ENCODE measurements at regions not wholly inside any gene's neighbourhood (a gene's known extent, or its start where the extent isn't known, plus 50 kb on each side); places are given as distances from the start of the nearest gene placed in this dataset.

GRCh38 chr7:86942995-86943394 lies 116.5 kb downstream of the ELAPOR2 start:
- DNase-seq, result no peak

GRCh38 chr7:86942081-86942480 lies 117.4 kb downstream of the ELAPOR2 start:
- DNase-seq, result no peak

GRCh38 chr7:86939197-86939814 lies 120.1 kb downstream of the ELAPOR2 start:
- DNase-seq, result peak; percentile 83

- no peak for DNase-seq
Observed at GRCh38 chr7:86937363-86937878, 122.0 kb downstream of the ELAPOR2 start.

- DNase-seq, result peak; percentile 36
Observed at GRCh38 chr7:86933295-86933845, 126.1 kb downstream of the ELAPOR2 start.

- DNase-seq, result no peak
Observed at GRCh38 chr7:86932038-86932512, 127.4 kb downstream of the ELAPOR2 start.

- DNase-seq, result no peak
Observed at GRCh38 chr7:86931439-86931838, 128.0 kb downstream of the ELAPOR2 start.

GRCh38 chr7:86930554-86931307 lies 128.7 kb downstream of the ELAPOR2 start:
- DNase-seq, result no peak

- DNase-seq, result peak; percentile 7
Observed at GRCh38 chr7:86929293-86930109, 130.0 kb downstream of the ELAPOR2 start.

GRCh38 chr7:86928308-86928707 lies 131.1 kb downstream of the ELAPOR2 start:
- DNase-seq, result no peak

- DNase-seq, result peak; percentile 81
Observed at GRCh38 chr7:86926732-86927131, 132.7 kb downstream of the ELAPOR2 start.

- DNase-seq, result peak; percentile 67
Observed at GRCh38 chr7:86925221-86925620, 134.2 kb downstream of the ELAPOR2 start.

GRCh38 chr7:86923527-86923926 lies 135.9 kb downstream of the ELAPOR2 start:
- no peak for DNase-seq

GRCh38 chr7:86920154-86920553 lies 139.3 kb downstream of the ELAPOR2 start:
- DNase-seq, result no peak

GRCh38 chr7:86918245-86918644 lies 141.2 kb downstream of the ELAPOR2 start:
- DNase-seq, result no peak

GRCh38 chr7:86916277-86916825 lies 143.1 kb downstream of the ELAPOR2 start:
- no peak for DNase-seq

- DNase-seq, result peak; percentile 60
Observed at GRCh38 chr7:86914551-86914950, 144.9 kb downstream of the ELAPOR2 start.

All from hematopoietic multipotent progenitor cell treated with erythropoietin and hydrocortisone succinate and interleukin-3 and kit ligand, for 6 days (in vitro differentiated cells).